Osteocyte (in vitro differentiated cells): ENCODE measurements at regions not wholly inside any gene's neighbourhood (a gene's known extent, or its start where the extent isn't known, plus 50 kb on each side); places are given as distances from the start of the nearest gene placed in this dataset.
A peak's percentile ranks its signal among the peaks of the same experiment; 100 is the strongest.

Experiments
- DNase-seq: peaks from one replicate; pipeline ENCODE4 v3.0.0; 2021; ENCODE audit warnings: mixed read lengths; ENCODE audit not compliant: unreplicated experiment; ENCODE audit errors: extremely low spot score
- H3K27ac Mint-ChIP-seq: one replicate; pipeline ENCODE4 v1.8.0; 2021; ENCODE audit warnings: mild to moderate bottlenecking, mixed read lengths; ENCODE audit not compliant: unreplicated experiment
- H3K27me3 Mint-ChIP-seq: one replicate; pipeline ENCODE4 v1.8.0; 2021; ENCODE audit warnings: mixed read lengths; ENCODE audit not compliant: unreplicated experiment
- H3K36me3 Mint-ChIP-seq: one replicate; pipeline ENCODE4 v1.8.0; 2021; ENCODE audit warnings: mixed read lengths; ENCODE audit not compliant: unreplicated experiment
- H3K4me1 Mint-ChIP-seq: one replicate; pipeline ENCODE4 v1.8.0; 2021; ENCODE audit warnings: mixed read lengths; ENCODE audit not compliant: unreplicated experiment
- H3K4me3 Mint-ChIP-seq: one replicate; pipeline ENCODE4 v1.8.0; 2021; ENCODE audit warnings: mild to moderate bottlenecking, moderate library complexity, mixed read lengths; ENCODE audit not compliant: unreplicated experiment
- H3K9me3 Mint-ChIP-seq: one replicate; pipeline ENCODE4 v1.8.0; 2021; ENCODE audit warnings: mixed read lengths; ENCODE audit not compliant: unreplicated experiment
- TF ChIP-seq, protein P1 (sequence below): fragments of 200-600 bp; sonication (generic); IDR thresholded peaks from 2 replicates; pipeline ENCODE4 v1.5.0; 2021; ENCODE audit warnings: antibody characterized with exemption, mild to moderate bottlenecking, moderate library complexity

DNA sequence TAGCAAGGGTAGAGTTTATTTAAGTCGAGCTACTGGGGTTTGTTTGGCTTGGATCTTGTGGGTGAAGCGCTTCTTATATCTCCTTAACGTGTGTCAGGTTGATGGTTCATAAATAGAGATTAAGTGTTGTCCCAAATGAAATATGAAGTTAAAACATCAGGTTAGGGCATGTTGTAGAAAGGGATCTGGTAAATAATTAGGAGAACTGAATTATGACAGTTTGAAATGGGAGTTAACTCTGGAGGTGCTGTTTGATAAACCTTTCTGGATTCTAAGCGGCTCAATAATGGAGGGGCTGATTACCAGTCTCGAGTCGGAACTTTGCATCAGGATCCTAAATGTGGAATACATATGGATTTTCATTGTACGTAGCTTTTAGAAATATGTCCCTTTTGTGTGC, 717.0 kb upstream of the WWC1 start:
- Mint-ChIP-seq H3K27me3 (peaks cover 98% of the 10 kb centered on the region), H3K4me1 (peaks cover 13% of the 10 kb centered on the region), H3K4me3 (no peak overlapping the region), H3K27ac (no peak overlapping the region), H3K36me3 (no peaks in the 10 kb centered on the region), H3K9me3 (no peaks in the 10 kb centered on the region)
- DNase-seq = no peak
- TF ChIP-seq, protein P1, sequence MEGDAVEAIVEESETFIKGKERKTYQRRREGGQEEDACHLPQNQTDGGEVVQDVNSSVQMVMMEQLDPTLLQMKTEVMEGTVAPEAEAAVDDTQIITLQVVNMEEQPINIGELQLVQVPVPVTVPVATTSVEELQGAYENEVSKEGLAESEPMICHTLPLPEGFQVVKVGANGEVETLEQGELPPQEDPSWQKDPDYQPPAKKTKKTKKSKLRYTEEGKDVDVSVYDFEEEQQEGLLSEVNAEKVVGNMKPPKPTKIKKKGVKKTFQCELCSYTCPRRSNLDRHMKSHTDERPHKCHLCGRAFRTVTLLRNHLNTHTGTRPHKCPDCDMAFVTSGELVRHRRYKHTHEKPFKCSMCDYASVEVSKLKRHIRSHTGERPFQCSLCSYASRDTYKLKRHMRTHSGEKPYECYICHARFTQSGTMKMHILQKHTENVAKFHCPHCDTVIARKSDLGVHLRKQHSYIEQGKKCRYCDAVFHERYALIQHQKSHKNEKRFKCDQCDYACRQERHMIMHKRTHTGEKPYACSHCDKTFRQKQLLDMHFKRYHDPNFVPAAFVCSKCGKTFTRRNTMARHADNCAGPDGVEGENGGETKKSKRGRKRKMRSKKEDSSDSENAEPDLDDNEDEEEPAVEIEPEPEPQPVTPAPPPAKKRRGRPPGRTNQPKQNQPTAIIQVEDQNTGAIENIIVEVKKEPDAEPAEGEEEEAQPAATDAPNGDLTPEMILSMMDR = no peak

DNA sequence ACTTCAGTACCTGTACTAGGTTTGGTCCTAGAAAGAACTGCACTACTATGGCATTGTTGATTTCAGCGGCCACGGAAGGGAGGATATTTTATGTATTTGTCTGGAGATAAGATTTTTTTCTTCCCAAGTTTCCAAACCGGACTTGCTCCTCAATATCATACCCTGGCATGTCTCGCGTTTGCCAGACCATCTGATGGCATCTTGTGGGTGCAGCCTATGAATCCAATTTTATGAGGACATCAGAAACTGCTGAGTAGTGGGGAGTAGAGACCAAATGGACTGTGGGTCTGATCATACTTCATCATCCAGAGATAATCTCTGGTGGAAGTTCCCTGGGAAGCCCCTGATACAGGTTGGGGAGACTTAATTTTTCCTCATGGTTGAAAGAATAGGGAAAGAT, 716.1 kb upstream of the WWC1 start:
- Mint-ChIP-seq H3K4me1 (peaks cover 13% of the 10 kb centered on the region), H3K27me3 (peaks cover 98% of the 10 kb centered on the region)

GRCh38 chr5:167576126-167576525, 715.3 kb upstream of the WWC1 start:
- TF ChIP-seq, protein P1 = peak; percentile 42
- Mint-ChIP-seq H3K27ac (no peak overlapping the region), H3K4me3 (no peak overlapping the region), H3K36me3 (no peaks in the 10 kb centered on the region), H3K27me3 (peaks cover 96% of the 10 kb centered on the region), H3K4me1 (peaks cover 13% of the 10 kb centered on the region), H3K9me3 (no peaks in the 10 kb centered on the region)
- no peak for DNase-seq

More for the DNA sequence above, 716.1 kb upstream of the WWC1 start:
- no peaks in the 10 kb centered on the region for H3K9me3 Mint-ChIP-seq
- H3K4me3 Mint-ChIP-seq = no peak overlapping the region
- no peaks in the 10 kb centered on the region for H3K36me3 Mint-ChIP-seq
- H3K27ac Mint-ChIP-seq = no peak overlapping the region
- no peak for DNase-seq
- TF ChIP-seq, protein P1 = no peak

DNA sequence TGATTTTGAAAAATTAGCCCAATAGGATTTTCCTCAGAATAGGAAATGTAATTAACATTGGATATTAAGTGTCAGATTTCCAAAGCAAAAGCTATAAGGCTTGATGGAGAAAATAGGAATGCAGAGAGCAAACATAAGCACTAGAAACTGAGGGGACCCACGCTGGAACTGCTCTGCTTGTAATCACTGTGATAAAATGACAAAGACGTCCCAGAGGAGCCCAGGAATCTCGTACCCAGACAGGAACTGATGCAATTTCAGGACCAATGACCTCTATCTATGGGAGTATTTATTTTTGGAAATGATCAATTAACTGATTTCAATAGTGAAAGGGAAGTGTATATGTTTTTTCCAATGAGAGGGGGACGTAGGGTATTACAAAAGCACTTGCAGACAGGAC, 714.5 kb upstream of the WWC1 start:
- peaks cover 89% of the 10 kb centered on the region for H3K27me3 Mint-ChIP-seq
- H3K27ac Mint-ChIP-seq = no peak overlapping the region
- no peaks in the 10 kb centered on the region for H3K36me3 Mint-ChIP-seq
- TF ChIP-seq, protein P1 = no peak
- no peak for DNase-seq
- H3K4me3 Mint-ChIP-seq = no peak overlapping the region
- H3K9me3 Mint-ChIP-seq = no peaks in the 10 kb centered on the region
- peaks cover 13% of the 10 kb centered on the region for H3K4me1 Mint-ChIP-seq

DNA sequence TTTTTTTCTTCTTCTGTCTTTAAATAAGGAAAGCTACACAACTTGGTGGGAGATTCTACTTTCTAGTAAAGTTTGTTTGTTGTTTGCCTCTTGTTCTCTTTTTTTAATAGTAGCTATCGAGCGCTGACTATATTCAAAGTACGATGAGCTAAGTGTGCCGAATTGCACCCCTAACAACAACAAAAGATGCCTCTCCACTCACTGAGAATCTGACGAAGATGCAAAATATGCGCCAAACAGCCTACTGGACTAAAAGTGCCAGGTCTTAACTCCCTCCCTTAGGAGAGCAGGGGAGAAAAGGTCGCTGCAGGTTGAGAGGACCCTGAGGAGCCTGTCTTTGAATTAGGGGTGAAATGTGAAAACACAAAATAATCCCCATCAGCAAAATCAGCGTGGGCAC, 713.8 kb upstream of the WWC1 start:
- peaks cover 82% of the 10 kb centered on the region for H3K27me3 Mint-ChIP-seq
- no peak overlapping the region for H3K27ac Mint-ChIP-seq
- no peaks in the 10 kb centered on the region for H3K36me3 Mint-ChIP-seq
- TF ChIP-seq, protein P1 = no peak
- H3K4me1 Mint-ChIP-seq = peaks cover 13% of the 10 kb centered on the region
- H3K4me3 Mint-ChIP-seq = no peak overlapping the region
- no peak for DNase-seq
- H3K9me3 Mint-ChIP-seq = no peaks in the 10 kb centered on the region
